ENCODE measurements at regions not wholly inside any gene's neighbourhood (a gene's known extent, or its start where the extent isn't known, plus 50 kb on each side); places are given as distances from the start of the nearest gene placed in this dataset.

GRCh38 chr5:159680095-159680494 is 236.2 kb upstream of the ADRA1B start:
- TF ChIP-seq MYC (IDR thresholded peaks at IDR 0.05; ENCODE audit: low read depth, low read length) (no peak), CTCF (IDR thresholded peaks at IDR 0.05; ENCODE audit: low read depth, low read length) (no peak), POLR2A (IDR thresholded peaks at IDR 0.05; ENCODE audit: extremely low read depth, insufficient read length) (no peak)
